OCI-LY3 (cell line): ENCODE measurements at regions not wholly inside any gene's neighbourhood (a gene's known extent, or its start where the extent isn't known, plus 50 kb on each side); places are given as distances from the start of the nearest gene placed in this dataset.

Experiments
- CTCF ChIP-seq: fragments of 200-600, 300-600 bp; sonication (generic); IDR thresholded peaks from 2 replicates; pipeline ENCODE4 v1.5.1; 2014; ENCODE audit warnings: antibody characterized with exemption, low read length, low read depth
- EZH2phosphoT487 ChIP-seq: fragments of 200-600 bp; shearing (Covaris generic); IDR thresholded peaks from 2 replicates; pipeline ENCODE4 v1.6.1; 2018; ENCODE audit warnings: antibody characterized with exemption, mixed run types, low read depth

- TF ChIP-seq CTCF: no peak
- TF ChIP-seq EZH2phosphoT487: no peak
These were observed 457.9 kb upstream of the ADAMTS9 start for GRCh38 chr3:65145680-65146079.
